ENCODE measurements at regions not wholly inside any gene's neighbourhood (a gene's known extent, or its start where the extent isn't known, plus 50 kb on each side); places are given as distances from the start of the nearest gene placed in this dataset.

DNA sequence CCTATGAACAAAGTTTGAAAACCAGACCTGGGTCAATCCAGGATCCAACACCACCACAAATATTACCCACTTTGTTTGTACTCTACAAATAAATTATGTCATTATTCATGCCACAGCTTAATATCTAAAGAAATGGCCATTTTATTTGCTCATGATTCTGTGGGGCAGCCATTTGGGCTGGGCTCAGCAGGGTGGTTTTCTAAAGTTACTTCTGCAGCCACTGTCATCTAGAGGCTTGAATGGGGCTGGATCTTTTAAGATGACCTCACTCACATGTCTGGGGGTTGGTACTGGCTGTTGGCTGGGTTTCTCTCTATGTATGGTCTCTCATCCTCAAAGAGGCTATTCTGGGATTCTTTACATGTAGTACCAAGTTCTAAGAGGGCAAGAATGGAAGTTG lies 96.2 kb downstream of the VCPKMT start:
- H3K27me3 ChIP-seq (ENCODE audit: insufficient read depth, low read length): no peaks in the 10 kb centered on the region

DNA sequence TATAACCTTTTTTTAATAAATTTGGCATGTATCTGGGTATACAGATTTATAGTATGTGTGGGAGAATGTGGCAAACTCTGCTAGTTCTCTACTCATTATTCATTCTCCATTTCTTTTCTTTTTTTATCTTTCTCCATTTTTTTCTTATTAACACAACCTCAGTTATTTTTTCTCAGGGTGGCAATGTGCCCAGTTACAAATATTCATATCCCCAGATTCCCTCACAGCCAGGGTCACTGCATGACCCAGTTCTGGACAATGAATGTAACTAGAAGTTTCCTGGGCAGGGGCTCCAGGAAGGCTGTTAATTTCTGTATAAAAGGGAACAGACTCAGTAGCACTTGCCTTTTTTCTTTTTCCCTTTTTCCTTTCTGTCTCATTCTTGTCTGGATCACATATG lies 95.6 kb downstream of the VCPKMT start:
- peaks cover 16% of the 10 kb centered on the region for H3K9me3 Mint-ChIP-seq (ENCODE audit: unreplicated experiment)
- Histone ChIP-seq H3K79me2 (ENCODE audit: insufficient read depth, low read length) (no peaks in the 10 kb centered on the region), H4K20me1 (ENCODE audit: insufficient read depth, low read length) (no peaks in the 10 kb centered on the region), H3K9me3 (ENCODE audit: insufficient read depth, low read depth, low read length) (peaks cover 4% of the 10 kb centered on the region), H3K9ac (ENCODE audit: low read length) (no peak overlapping the region), H3K27ac (ENCODE audit: low read depth, low read length) (no peak overlapping the region), H3K4me3 (ENCODE audit: insufficient read depth, low read depth, low read length) (no peak overlapping the region), H3K36me3 (ENCODE audit: insufficient read depth, low read length) (no peaks in the 10 kb centered on the region), H3K4me2 (ENCODE audit: low read length) (no peak overlapping the region), H3K4me1 (ENCODE audit: insufficient read depth, low read length) (peaks cover 22% of the 10 kb centered on the region), H2AFZ (ENCODE audit: low read depth, low read length) (no peak overlapping the region), H3K27me3 (ENCODE audit: insufficient read depth, low read length) (no peaks in the 10 kb centered on the region)
- TF ChIP-seq, protein P1, sequence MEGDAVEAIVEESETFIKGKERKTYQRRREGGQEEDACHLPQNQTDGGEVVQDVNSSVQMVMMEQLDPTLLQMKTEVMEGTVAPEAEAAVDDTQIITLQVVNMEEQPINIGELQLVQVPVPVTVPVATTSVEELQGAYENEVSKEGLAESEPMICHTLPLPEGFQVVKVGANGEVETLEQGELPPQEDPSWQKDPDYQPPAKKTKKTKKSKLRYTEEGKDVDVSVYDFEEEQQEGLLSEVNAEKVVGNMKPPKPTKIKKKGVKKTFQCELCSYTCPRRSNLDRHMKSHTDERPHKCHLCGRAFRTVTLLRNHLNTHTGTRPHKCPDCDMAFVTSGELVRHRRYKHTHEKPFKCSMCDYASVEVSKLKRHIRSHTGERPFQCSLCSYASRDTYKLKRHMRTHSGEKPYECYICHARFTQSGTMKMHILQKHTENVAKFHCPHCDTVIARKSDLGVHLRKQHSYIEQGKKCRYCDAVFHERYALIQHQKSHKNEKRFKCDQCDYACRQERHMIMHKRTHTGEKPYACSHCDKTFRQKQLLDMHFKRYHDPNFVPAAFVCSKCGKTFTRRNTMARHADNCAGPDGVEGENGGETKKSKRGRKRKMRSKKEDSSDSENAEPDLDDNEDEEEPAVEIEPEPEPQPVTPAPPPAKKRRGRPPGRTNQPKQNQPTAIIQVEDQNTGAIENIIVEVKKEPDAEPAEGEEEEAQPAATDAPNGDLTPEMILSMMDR (IDR thresholded peaks at IDR 0.05; ENCODE audit: insufficient read depth, low read depth, low read length): no peak
- TF ChIP-seq EZH2 (IDR thresholded peaks at IDR 0.05; ENCODE audit: insufficient read depth, low read length): no peak
- no peak overlapping the region for H3K27ac Mint-ChIP-seq (ENCODE audit: unreplicated experiment)
- no peak overlapping the region for H3K4me3 Mint-ChIP-seq (ENCODE audit: unreplicated experiment)
- DNase-seq (ENCODE audit: low read depth): no peak
- FAIRE-seq: no peak
- H3K27me3 Mint-ChIP-seq (ENCODE audit: low read depth, unreplicated experiment): peaks cover 6% of the 10 kb centered on the region
- peaks cover 9% of the 10 kb centered on the region for H3K4me1 Mint-ChIP-seq (ENCODE audit: low read depth, unreplicated experiment)
- H3K36me3 Mint-ChIP-seq (ENCODE audit: low read depth, unreplicated experiment): peaks cover 2% of the 10 kb centered on the region

More for the DNA sequence above, 96.2 kb downstream of the VCPKMT start:
- TF ChIP-seq EZH2 (IDR thresholded peaks at IDR 0.05; ENCODE audit: insufficient read depth, low read length): no peak
- TF ChIP-seq, protein P1 (IDR thresholded peaks at IDR 0.05; ENCODE audit: insufficient read depth, low read depth, low read length): no peak
- Histone ChIP-seq H3K27ac (ENCODE audit: low read depth, low read length) (no peak overlapping the region), H3K79me2 (ENCODE audit: insufficient read depth, low read length) (no peaks in the 10 kb centered on the region), H3K4me3 (ENCODE audit: insufficient read depth, low read depth, low read length) (no peak overlapping the region), H3K4me2 (ENCODE audit: low read length) (no peak overlapping the region), H3K9ac (ENCODE audit: low read length) (no peak overlapping the region), H3K9me3 (ENCODE audit: insufficient read depth, low read depth, low read length) (no peaks in the 10 kb centered on the region), H3K36me3 (ENCODE audit: insufficient read depth, low read length) (no peaks in the 10 kb centered on the region), H4K20me1 (ENCODE audit: insufficient read depth, low read length) (no peaks in the 10 kb centered on the region), H2AFZ (ENCODE audit: low read depth, low read length) (no peak overlapping the region), H3K4me1 (ENCODE audit: insufficient read depth, low read length) (peaks cover 22% of the 10 kb centered on the region)
- DNase-seq (ENCODE audit: low read depth) (no peak), FAIRE-seq (no peak)
- H3K4me3 Mint-ChIP-seq (ENCODE audit: unreplicated experiment): no peak overlapping the region
- peaks cover 11% of the 10 kb centered on the region for H3K27me3 Mint-ChIP-seq (ENCODE audit: low read depth, unreplicated experiment)
- peaks cover 12% of the 10 kb centered on the region for H3K9me3 Mint-ChIP-seq (ENCODE audit: unreplicated experiment)
- H3K27ac Mint-ChIP-seq (ENCODE audit: unreplicated experiment): no peak overlapping the region
- H3K4me1 Mint-ChIP-seq (ENCODE audit: low read depth, unreplicated experiment): peaks cover 9% of the 10 kb centered on the region
- H3K36me3 Mint-ChIP-seq (ENCODE audit: low read depth, unreplicated experiment): no peaks in the 10 kb centered on the region

DNA sequence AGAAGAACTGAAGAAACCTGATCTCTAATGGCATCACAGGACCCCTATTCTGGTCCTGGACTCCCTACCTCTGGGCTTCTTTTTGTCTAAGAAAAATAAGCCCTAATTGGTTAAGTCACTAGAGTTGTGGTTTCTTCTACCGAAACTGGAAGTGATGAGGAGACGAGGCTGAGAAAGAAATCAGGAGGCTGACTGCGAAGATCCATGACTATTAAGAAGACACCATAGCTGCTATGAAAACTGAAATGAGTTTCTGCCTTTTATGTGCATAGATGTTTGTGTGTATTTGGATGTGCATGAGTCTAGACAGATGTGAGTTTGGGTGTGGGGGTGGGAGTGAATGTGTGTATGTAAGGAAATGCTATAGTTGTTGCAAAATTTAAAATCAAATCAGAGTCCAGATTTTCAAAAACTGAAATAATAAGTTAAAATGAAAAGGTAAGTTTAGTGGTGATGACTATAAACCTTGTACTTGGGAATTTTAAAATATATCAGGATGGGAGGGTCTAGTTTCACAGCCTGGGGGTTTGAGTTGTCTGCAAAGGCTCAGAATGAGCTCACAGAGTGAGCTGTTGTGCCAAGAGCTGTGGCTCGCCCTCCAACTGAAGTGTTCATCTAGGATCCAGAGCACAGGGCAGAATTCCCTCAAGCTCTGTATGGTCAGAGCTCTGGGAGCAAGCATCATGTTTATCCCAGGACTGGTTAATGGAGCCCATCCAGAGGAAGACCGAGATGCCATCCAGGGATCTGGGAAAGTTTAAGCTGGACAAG lies 94.9 kb downstream of the VCPKMT start:
- no peak for FAIRE-seq
- no peaks in the 10 kb centered on the region for H4K20me1 ChIP-seq (ENCODE audit: insufficient read depth, low read length)
- H3K4me3 ChIP-seq (ENCODE audit: insufficient read depth, low read depth, low read length): no peak overlapping the region
- peaks cover 17% of the 10 kb centered on the region for H3K9me3 Mint-ChIP-seq (ENCODE audit: unreplicated experiment)
- no peak overlapping the region for H3K27ac ChIP-seq (ENCODE audit: low read depth, low read length)
- peaks cover 3% of the 10 kb centered on the region for H3K27me3 Mint-ChIP-seq (ENCODE audit: low read depth, unreplicated experiment)
- H3K4me2 ChIP-seq (ENCODE audit: low read length): no peak overlapping the region
- no peak overlapping the region for H2AFZ ChIP-seq (ENCODE audit: low read depth, low read length)
- no peak overlapping the region for H3K9ac ChIP-seq (ENCODE audit: low read length)
- no peaks in the 10 kb centered on the region for H3K36me3 ChIP-seq (ENCODE audit: insufficient read depth, low read length)
- no peak for DNase-seq (ENCODE audit: low read depth)
- H3K9me3 ChIP-seq (ENCODE audit: insufficient read depth, low read depth, low read length): peaks cover 5% of the 10 kb centered on the region
- H3K4me1 Mint-ChIP-seq (ENCODE audit: low read depth, unreplicated experiment): peaks cover 9% of the 10 kb centered on the region
- no peak overlapping the region for H3K27ac Mint-ChIP-seq (ENCODE audit: unreplicated experiment)
- no peaks in the 10 kb centered on the region for H3K79me2 ChIP-seq (ENCODE audit: insufficient read depth, low read length)
- peaks cover 2% of the 10 kb centered on the region for H3K36me3 Mint-ChIP-seq (ENCODE audit: low read depth, unreplicated experiment)
- no peak overlapping the region for H3K4me3 Mint-ChIP-seq (ENCODE audit: unreplicated experiment)
- TF ChIP-seq, protein P1 (IDR thresholded peaks at IDR 0.05; ENCODE audit: insufficient read depth, low read depth, low read length): no peak
- no peak for TF ChIP-seq EZH2 (IDR thresholded peaks at IDR 0.05; ENCODE audit: insufficient read depth, low read length)
- no peaks in the 10 kb centered on the region for H3K27me3 ChIP-seq (ENCODE audit: insufficient read depth, low read length)
- peaks cover 22% of the 10 kb centered on the region for H3K4me1 ChIP-seq (ENCODE audit: insufficient read depth, low read length)

Measured in astrocyte (in vitro differentiated cells and primary cell).